ENCODE measurements at regions not wholly inside any gene's neighbourhood (a gene's known extent, or its start where the extent isn't known, plus 50 kb on each side); places are given as distances from the start of the nearest gene placed in this dataset.
"Not testable (repeated sequence)": the region's sequence is repeated elsewhere in the genome, so short reads cannot be mapped to it uniquely, and the experiment has no call there.

DNA sequence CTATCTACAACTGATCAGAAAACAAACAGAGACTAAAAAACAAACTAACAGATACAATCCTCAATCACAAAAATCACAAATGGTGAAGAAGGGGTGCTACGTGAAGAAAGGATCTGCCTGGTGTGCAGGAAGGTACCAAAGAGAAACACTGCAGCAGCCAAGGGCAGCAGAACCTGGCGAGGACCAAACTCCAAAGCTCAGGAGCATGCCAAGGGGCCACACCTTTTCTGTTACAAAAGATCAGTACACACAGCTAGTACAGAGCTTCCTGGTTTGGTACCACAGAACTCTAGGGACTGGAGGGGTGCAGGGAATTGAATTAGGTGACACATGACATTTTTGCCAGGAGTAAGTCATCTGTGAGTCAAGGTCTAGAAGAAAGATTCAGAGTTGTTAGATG, 107.4 kb upstream of the GRM7 start:
- no peak for DNase-seq (ENCODE audit: low spot score in 2 of 2)
- no peak for FAIRE-seq

GRCh38 chr3:6769532-6770396, 91.2 kb upstream of the GRM7 start:
- not testable (repeated sequence) for FAIRE-seq; DNase-seq (ENCODE audit: low spot score in 2 of 2)

DNA sequence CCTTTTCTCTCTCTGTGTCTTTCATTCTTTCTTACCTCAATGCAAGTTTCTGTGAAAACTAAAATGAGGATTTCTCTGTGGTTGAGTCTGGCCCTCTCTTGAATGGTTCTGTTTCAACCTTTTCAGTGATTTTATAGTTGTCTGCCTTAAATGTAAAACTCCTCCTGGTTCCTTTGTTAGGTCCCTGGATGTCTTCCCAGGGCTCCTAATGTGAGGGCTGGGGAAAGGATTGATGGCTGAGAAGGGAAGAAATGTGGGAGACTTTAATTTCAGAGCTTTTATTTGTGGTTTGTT, 90.6 kb upstream of the GRM7 start:
- DNase-seq (ENCODE audit: low spot score in 2 of 2) (no peak), FAIRE-seq (no peak)

GRCh38 chr3:6771171-6771570, 89.7 kb upstream of the GRM7 start:
- FAIRE-seq, result no peak

DNA sequence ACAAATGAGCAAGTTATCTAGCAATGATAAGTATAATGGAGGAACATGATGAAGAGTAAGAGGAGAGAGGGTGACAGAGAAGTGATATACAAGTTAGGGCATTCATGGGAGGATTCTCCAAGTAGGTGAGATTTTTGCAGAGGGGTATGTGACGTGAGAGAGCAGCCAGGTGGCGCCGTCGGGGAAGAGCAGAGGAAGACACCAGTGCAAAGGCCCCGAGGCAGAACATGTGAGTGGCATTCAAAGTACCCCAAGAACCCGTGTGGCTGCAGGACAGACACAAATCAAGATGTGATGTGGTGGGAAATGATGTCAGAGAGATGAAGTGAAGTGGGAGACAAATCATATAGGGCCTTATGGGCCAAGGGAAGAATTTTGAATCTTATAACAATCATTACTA, 81.8 kb upstream of the GRM7 start:
- FAIRE-seq, result no peak
- no peak for DNase-seq (ENCODE audit: low spot score in 2 of 2)

More at GRCh38 chr3:6771171-6771570, 89.7 kb upstream of the GRM7 start:
- no peak for DNase-seq (ENCODE audit: low spot score in 2 of 2)

GRCh38 chr3:6781092-6781491, 79.8 kb upstream of the GRM7 start:
- no peak for DNase-seq (ENCODE audit: low spot score in 2 of 2)
- no peak for FAIRE-seq

- DNase-seq (ENCODE audit: low spot score in 2 of 2) (no peak), FAIRE-seq (no peak)
These were observed 75.2 kb upstream of the GRM7 start for GRCh38 chr3:6785726-6786125.

DNA sequence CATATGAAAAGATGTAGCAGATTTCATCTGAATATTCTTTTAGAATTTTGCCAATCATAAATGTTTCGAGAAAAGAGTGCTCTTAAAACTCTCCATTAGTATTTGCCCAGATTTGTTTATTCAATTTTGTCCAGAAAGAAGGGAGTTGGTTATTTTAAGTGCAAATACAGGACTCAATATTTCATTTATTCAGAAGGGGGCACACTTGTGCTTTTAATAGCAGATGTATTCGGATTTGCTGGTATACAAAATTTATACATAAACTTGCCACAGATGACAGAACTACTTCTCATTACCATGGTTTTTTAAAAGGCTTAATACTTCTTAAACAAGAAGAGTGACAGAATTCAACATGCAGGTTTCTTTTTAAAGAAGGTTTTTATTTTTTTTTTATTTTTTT, 69.8 kb upstream of the GRM7 start:
- no peak for DNase-seq (ENCODE audit: low spot score in 2 of 2)
- FAIRE-seq, result no peak

- no peak for DNase-seq (ENCODE audit: low spot score in 2 of 2)
- no peak for FAIRE-seq
These were observed 61.5 kb upstream of the GRM7 start for GRCh38 chr3:6799264-6799915.

- FAIRE-seq, result no peak
These were observed 57.3 kb upstream of the GRM7 start for GRCh38 chr3:6803619-6804018.

DNA sequence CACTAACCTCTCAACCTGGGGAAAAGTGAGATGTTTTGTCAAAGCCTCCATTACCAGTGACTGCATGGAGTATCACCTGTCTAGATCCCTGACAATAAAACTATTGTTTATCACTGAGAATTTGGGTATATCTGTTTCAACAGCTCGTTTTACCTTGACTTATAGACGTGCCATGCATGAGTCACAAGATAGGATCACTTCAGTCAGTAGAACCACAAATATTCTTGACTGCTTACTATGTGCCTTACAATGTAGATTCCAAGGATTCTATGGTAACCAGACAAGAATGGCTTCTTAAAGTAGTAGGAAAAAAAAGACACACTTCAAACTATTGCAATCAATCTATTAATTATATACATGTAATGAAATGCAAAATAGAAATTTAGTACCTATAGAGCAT, 55.7 kb upstream of the GRM7 start:
- FAIRE-seq (no peak), DNase-seq (ENCODE audit: low spot score in 2 of 2) (no peak)

More at GRCh38 chr3:6803619-6804018, 57.3 kb upstream of the GRM7 start:
- DNase-seq (ENCODE audit: low spot score in 2 of 2), result no peak

- FAIRE-seq (no peak), DNase-seq (ENCODE audit: low spot score in 2 of 2) (no peak)
These were observed 53.9 kb upstream of the GRM7 start for GRCh38 chr3:6806991-6807390.

GRCh38 chr3:6807967-6808588, 52.8 kb upstream of the GRM7 start:
- DNase-seq (ENCODE audit: low spot score in 2 of 2) (no peak), FAIRE-seq (no peak)

DNA sequence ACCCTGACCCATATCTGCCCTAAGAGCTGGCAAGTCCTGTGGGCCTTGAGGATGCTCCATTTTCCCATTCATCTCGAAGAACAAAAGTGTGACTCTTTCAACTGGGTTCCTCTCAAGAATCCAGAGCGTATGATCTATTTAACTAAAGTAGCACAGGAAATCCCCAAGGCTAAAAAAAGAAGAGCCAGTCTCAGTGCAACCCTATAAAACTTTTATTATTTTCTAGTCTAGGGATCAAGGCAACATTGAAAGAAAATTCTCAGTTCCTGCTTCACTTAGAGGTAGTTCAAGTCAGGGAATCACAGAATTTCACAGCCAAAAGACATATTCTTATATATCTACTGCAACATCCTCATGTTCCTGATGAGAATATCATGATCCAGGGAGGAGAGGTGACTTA, 51.6 kb upstream of the GRM7 start:
- FAIRE-seq (no peak), DNase-seq (ENCODE audit: low spot score in 2 of 2) (no peak)

All from frontal cortex (tissue), 3 donors.